ENCODE measurements at regions not wholly inside any gene's neighbourhood (a gene's known extent, or its start where the extent isn't known, plus 50 kb on each side); places are given as distances from the start of the nearest gene placed in this dataset.

GRCh38 chr18:41642756-41643155 lies 312.3 kb upstream of the PIK3C3 start:
- no peaks in the 10 kb centered on the region for H3K27me3 ChIP-seq (replicated peaks in 1 of 4; ENCODE audit: control insufficient read depth in 3 of 4, extremely low read depth in 1 of 4, insufficient read depth in 3 of 4, low read length in 3 of 4)
- H4K8ac ChIP-seq (ENCODE audit: extremely low read depth, insufficient read depth, low read length), result no peak overlapping the region
- no peak overlapping the region for H2AFZ ChIP-seq (ENCODE audit: low read length)
- no peak for FAIRE-seq
- no peak overlapping the region for H2AK5ac ChIP-seq (ENCODE audit: low read depth, low read length)
- no peaks in the 10 kb centered on the region for H3K4me1 ChIP-seq (replicated peaks in 1 of 4; ENCODE audit: control insufficient read depth in 3 of 4, insufficient read depth in 4 of 4, low read length in 3 of 4)
- TF ChIP-seq ZNF274 (IDR thresholded peaks at IDR 0.05; ENCODE audit: borderline replicate concordance, extremely low read depth, low read length) (no peak), RXRA (IDR thresholded peaks at IDR 0.05; ENCODE audit: insufficient read depth, low read depth, low read length) (no peak), SIN3A (conservative IDR thresholded peaks at IDR 0.05 in 1 of 2, IDR thresholded peaks at IDR 0.05 in 1 of 2; ENCODE audit: low read depth in 1 of 2, low read length in 2 of 2) (no peak), KDM5A (IDR thresholded peaks at IDR 0.05; ENCODE audit: low read length) (no peak), NRF1 (IDR thresholded peaks at IDR 0.05; ENCODE audit: low read depth, low read length) (no peak), NANOG (IDR thresholded peaks at IDR 0.05; ENCODE audit: insufficient read depth, low read depth, low read length, poor library complexity, severe bottlenecking) (no peak), CHD2 (IDR thresholded peaks at IDR 0.05; ENCODE audit: low read length) (no peak), SUZ12 (IDR thresholded peaks at IDR 0.05; ENCODE audit: low read length) (no peak), POU5F1 (IDR thresholded peaks at IDR 0.05; ENCODE audit: low read depth, low read length) (no peak), EP300 (IDR thresholded peaks at IDR 0.05; ENCODE audit: borderline replicate concordance in 1 of 2, low read depth in 2 of 2, low read length in 2 of 2) (no peak), TCF12 (IDR thresholded peaks at IDR 0.05; ENCODE audit: low read depth, low read length) (no peak), CHD1 (IDR thresholded peaks at IDR 0.05; ENCODE audit: low read depth, low read length) (no peak), RBBP5 (IDR thresholded peaks at IDR 0.05; ENCODE audit: borderline replicate concordance, low read depth, low read length) (no peak)
- H2BK15ac ChIP-seq (ENCODE audit: low read length), result no peak overlapping the region
- no peak overlapping the region for H4K5ac ChIP-seq (ENCODE audit: insufficient read length, low read depth, low read length)
- H3K9ac ChIP-seq (replicated peaks in 1 of 4; ENCODE audit: extremely low read depth in 1 of 4, low read depth in 3 of 4, low read length in 3 of 4), result no peak overlapping the region
- H3K56ac ChIP-seq (replicated peaks; ENCODE audit: insufficient read length, low read depth, low read length), result no peak overlapping the region
- no peaks in the 10 kb centered on the region for H4K20me1 ChIP-seq (replicated peaks in 1 of 2; ENCODE audit: control insufficient read depth in 1 of 2, insufficient read depth in 2 of 2, low read length in 2 of 2)
- H2BK12ac ChIP-seq (ENCODE audit: low read depth, low read length), result no peak overlapping the region
- DNase-seq (ENCODE audit: low read depth in 1 of 2, low spot score in 2 of 2), result no peak
- H3K79me1 ChIP-seq (ENCODE audit: low read depth, low read length), result no peaks in the 10 kb centered on the region
- no peak overlapping the region for H3K27ac ChIP-seq (ENCODE audit: low read depth, low read length)
- H3K18ac ChIP-seq (ENCODE audit: extremely low read depth, low read length), result no peak overlapping the region
- H2BK20ac ChIP-seq (ENCODE audit: low read length), result no peak overlapping the region
- no peaks in the 10 kb centered on the region for H3K79me2 ChIP-seq (ENCODE audit: control insufficient read depth in 1 of 2, insufficient read depth in 2 of 2, low read length in 2 of 2)
- no peak overlapping the region for H2BK120ac ChIP-seq (replicated peaks; ENCODE audit: low read depth, low read length)
- WGBS, 2 experiments (ENCODE audit: extremely low coverage in 1 of 2, insufficient coverage in 1 of 2, insufficient read length in 1 of 2, insufficient replicate concordance in 2 of 2, low coverage in 1 of 2, low lambda C conversion rate in 2 of 2, missing lambda C conversion rate in 1 of 2), result 79% methylated on average over 2 of the region's 2 CpGs; no CpG with 5 or more reads in 1 of the 2 experiments
- no peaks in the 10 kb centered on the region for H3K9me3 ChIP-seq (ENCODE audit: insufficient read depth in 2 of 2, low read depth in 1 of 2, low read length in 1 of 2)
- H3K4me3 ChIP-seq (ENCODE audit: extremely low read depth in 1 of 4, insufficient read depth in 2 of 4, low read depth in 3 of 4, low read length in 4 of 4), result no peak overlapping the region
- no peak overlapping the region for H2BK5ac ChIP-seq (ENCODE audit: low read depth, low read length)
- no peak overlapping the region for H3K4ac ChIP-seq (replicated peaks; ENCODE audit: insufficient read length, low read depth, low read length)
- H3K4me2 ChIP-seq (ENCODE audit: insufficient read depth in 1 of 2, low read depth in 2 of 2, low read length in 2 of 2), result no peak overlapping the region
- H4K91ac ChIP-seq (replicated peaks; ENCODE audit: insufficient read length, low read length), result no peak overlapping the region
- no peaks in the 10 kb centered on the region for H3K36me3 ChIP-seq (ENCODE audit: control insufficient read depth in 2 of 4, insufficient read depth in 4 of 4, low read length in 3 of 4)
- CTCF ChIA-PET (ENCODE audit: partially characterized antibody), result interaction anchor here (1.7 kb wide), 1 partner anchor 12 kb away, joined by 4 read pairs; no protein-coding TSS in a partner anchor
- H3K23me2 ChIP-seq (ENCODE audit: low read depth, low read length), result no peaks in the 10 kb centered on the region; the same call in 1 of the 2 replicates
- H3K23ac ChIP-seq (ENCODE audit: insufficient read length), result no peak overlapping the region
- POLR2A ChIA-PET (ENCODE audit: partially characterized antibody), result interaction anchor here (2.0 kb wide), 1 partner anchor 11 kb away, joined by 8 read pairs; no protein-coding TSS in a partner anchor
- no peak overlapping the region for H3K14ac ChIP-seq (ENCODE audit: insufficient read length)

Data from H1 (cell line).